H1 (cell line): ENCODE measurements at regions not wholly inside any gene's neighbourhood (a gene's known extent, or its start where the extent isn't known, plus 50 kb on each side); places are given as distances from the start of the nearest gene placed in this dataset.

Experiments
- CTCF ChIA-PET: fragments of 300-600 bp; sonication (Branson Sonifier 250); formaldehyde crosslinking; loops from one replicate; lab custom pipeline; 2021; ENCODE audit not compliant: partially characterized antibody; lab: Charles Lee
- POLR2A ChIA-PET: fragments of 300-600 bp; sonication (Branson Sonifier 250); formaldehyde crosslinking; loops from one replicate; lab custom pipeline; 2021; ENCODE audit warnings: inconsistent platforms; ENCODE audit not compliant: partially characterized antibody; lab: Charles Lee
- DNase-seq, 2 experiments: peaks; one replicate each; pipeline versions ENCODE4 v3.0.0 to v3.0.0-alpha.2; 2010 to 2022; ENCODE audit warnings: low spot score in 2 of 2, low read depth in 1 of 2, mixed read lengths in 1 of 2
- FAIRE-seq: peaks from 2 replicates; lab custom pipeline; 2011; peaks lifted over from hg19 to GRCh38; lab: Jason Lieb, UNC
- H2AFZ ChIP-seq: 2 replicates; pipeline ENCODE4 v1.8.1; 2012; ENCODE audit warnings: low read length, inconsistent platforms
- H2AK5ac ChIP-seq: 2 replicates; pipeline ENCODE4 v1.6.1; 2013; ENCODE audit warnings: low read depth, low read length
- H2BK120ac ChIP-seq: replicated peaks from 2 replicates; pipeline ENCODE3; 2013; ENCODE audit warnings: low read depth, low read length, inconsistent platforms
- H2BK12ac ChIP-seq: 2 replicates; pipeline ENCODE4 v1.6.1; 2013; ENCODE audit warnings: low read depth, low read length
- H2BK15ac ChIP-seq: 2 replicates; pipeline ENCODE4 v1.6.1; 2013; ENCODE audit warnings: low read length
- H2BK20ac ChIP-seq: 2 replicates; pipeline ENCODE4 v1.6.1; 2013; ENCODE audit warnings: low read length
- H2BK5ac ChIP-seq: 2 replicates; pipeline ENCODE4 v1.6.1; 2013; ENCODE audit warnings: low read depth, low read length
- H3K14ac ChIP-seq: 2 replicates; pipeline ENCODE4 v1.6.1; 2013; ENCODE audit warnings: inconsistent platforms; ENCODE audit not compliant: insufficient read length
- H3K18ac ChIP-seq: 2 replicates; pipeline ENCODE4 v1.6.1; 2013; ENCODE audit warnings: low read length; ENCODE audit errors: extremely low read depth
- H3K23ac ChIP-seq: 2 replicates; pipeline ENCODE4 v1.6.1; 2013; ENCODE audit warnings: inconsistent platforms; ENCODE audit not compliant: insufficient read length
- H3K23me2 ChIP-seq: 2 replicates; pipeline ENCODE4 v1.6.1; 2013; ENCODE audit warnings: low read depth, low read length
- H3K27ac ChIP-seq: 2 replicates; pipeline ENCODE4 v1.6.1; 2011; ENCODE audit warnings: low read depth, low read length, inconsistent platforms
- H3K27me3 ChIP-seq, 4 experiments: replicated peaks in 1 of 4; 1 replicate in 1 of 4; 2 replicates in 3 of 4; pipeline versions ENCODE4 v1.6.1 to v1.8.1; 2011 to 2013; ENCODE audit warnings: low read length in 3 of 4, mild to moderate bottlenecking in 3 of 4, inconsistent platforms in 2 of 4, mixed read lengths in 2 of 4, moderate library complexity in 1 of 4; ENCODE audit not compliant: control insufficient read depth in 3 of 4, insufficient read depth in 3 of 4; ENCODE audit errors: extremely low read depth in 1 of 4
- H3K36me3 ChIP-seq, 4 experiments: 2 replicates each; pipeline versions ENCODE4 v1.6.1 to v1.8.1; 2011 to 2013; ENCODE audit warnings: mild to moderate bottlenecking in 4 of 4, low read length in 3 of 4, moderate library complexity in 2 of 4, control low read depth in 1 of 4, inconsistent platforms in 1 of 4; ENCODE audit not compliant: insufficient read depth in 4 of 4, control insufficient read depth in 2 of 4
- H3K4ac ChIP-seq: replicated peaks from 2 replicates; pipeline ENCODE3; 2013; ENCODE audit warnings: low read length, low read depth, mixed read lengths, inconsistent platforms; ENCODE audit not compliant: insufficient read length
- H3K4me1 ChIP-seq, 4 experiments: replicated peaks in 1 of 4; 1 replicate in 1 of 4; 2 replicates in 3 of 4; pipeline versions ENCODE4 v1.6.1 to v1.8.1; 2011 to 2013; ENCODE audit warnings: low read length in 3 of 4, inconsistent platforms in 2 of 4, mixed read lengths in 1 of 4; ENCODE audit not compliant: insufficient read depth in 4 of 4, control insufficient read depth in 3 of 4
- H3K4me2 ChIP-seq, 2 experiments: 2 replicates each; pipeline versions ENCODE4 v1.6.1 to v1.8.1; 2011 to 2013; ENCODE audit warnings: low read depth in 2 of 2, low read length in 2 of 2, control low read depth in 1 of 2, inconsistent platforms in 1 of 2, mild to moderate bottlenecking in 1 of 2; ENCODE audit not compliant: insufficient read depth in 1 of 2
- H3K4me3 ChIP-seq, 4 experiments: fragments of 200-600, 300-600 bp in 1 of 4; sonication (generic), shearing (Covaris generic), sonication (Bioruptor Twin) in 1 of 4; 2 replicates each; pipeline versions ENCODE4 v1.5.1 to v1.8.1; 2011 to 2016; ENCODE audit warnings: low read length in 4 of 4, low read depth in 3 of 4, control low read depth in 2 of 4, inconsistent platforms in 2 of 4, mild to moderate bottlenecking in 2 of 4, mixed read lengths in 1 of 4, moderate library complexity in 1 of 4; ENCODE audit not compliant: insufficient read depth in 2 of 4; ENCODE audit errors: extremely low read depth in 1 of 4
- H3K56ac ChIP-seq: replicated peaks from 2 replicates; pipeline ENCODE3; 2013; ENCODE audit warnings: low read depth, mild to moderate bottlenecking, mixed read lengths, low read length, inconsistent platforms; ENCODE audit not compliant: insufficient read length
- H3K79me1 ChIP-seq: 2 replicates; pipeline ENCODE4 v1.6.1; 2013; ENCODE audit warnings: low read depth, low read length, control low read depth
- H3K79me2 ChIP-seq, 2 experiments: 2 replicates each; pipeline versions ENCODE4 v1.6.1 to v1.8.1; 2012 to 2013; ENCODE audit warnings: low read length in 2 of 2, mild to moderate bottlenecking in 2 of 2, inconsistent platforms in 1 of 2; ENCODE audit not compliant: insufficient read depth in 2 of 2, control insufficient read depth in 1 of 2
- H3K9ac ChIP-seq, 4 experiments: replicated peaks in 1 of 4; 1 replicate in 1 of 4; 2 replicates in 3 of 4; pipeline versions ENCODE4 v1.6.1 to v1.8.1; 2011 to 2013; ENCODE audit warnings: low read depth in 3 of 4, low read length in 3 of 4, control low read depth in 2 of 4, mild to moderate bottlenecking in 2 of 4, moderate library complexity in 2 of 4, inconsistent platforms in 1 of 4; ENCODE audit errors: extremely low read depth in 1 of 4
- H3K9me3 ChIP-seq, 2 experiments: 2 replicates each; pipeline versions ENCODE4 v1.6.1 to v1.8.1; 2012 to 2013; ENCODE audit warnings: mild to moderate bottlenecking in 2 of 2, moderate library complexity in 2 of 2, control low read depth in 1 of 2, inconsistent platforms in 1 of 2, low read depth in 1 of 2, low read length in 1 of 2, mixed read lengths in 1 of 2; ENCODE audit not compliant: insufficient read depth in 2 of 2
- H4K20me1 ChIP-seq, 2 experiments: replicated peaks in 1 of 2; 2 replicates each; pipeline versions ENCODE3 to v1.8.1; 2011 to 2013; ENCODE audit warnings: inconsistent platforms in 2 of 2, low read length in 2 of 2, mild to moderate bottlenecking in 1 of 2; ENCODE audit not compliant: insufficient read depth in 2 of 2, control insufficient read depth in 1 of 2
- H4K5ac ChIP-seq: 2 replicates; pipeline ENCODE4 v1.6.1; 2013; ENCODE audit warnings: low read length, low read depth, mixed read lengths, inconsistent platforms; ENCODE audit not compliant: insufficient read length
- H4K8ac ChIP-seq: 2 replicates; pipeline ENCODE4 v1.8.0; 2013; ENCODE audit warnings: mild to moderate bottlenecking, moderate library complexity, low read length, inconsistent platforms; ENCODE audit not compliant: insufficient read depth; ENCODE audit errors: extremely low read depth
- H4K91ac ChIP-seq: replicated peaks from 2 replicates; pipeline ENCODE3; 2013; ENCODE audit warnings: low read length, mixed read lengths, inconsistent platforms; ENCODE audit not compliant: insufficient read length
- CBX8 ChIP-seq: fragments of 300-800, 300-1000 bp; sonication (generic); IDR thresholded peaks from 2 replicates; pipeline ENCODE4 v1.7.1; 2016; ENCODE audit warnings: low read depth, low read length, borderline replicate concordance
- CTCF ChIP-seq, 3 experiments: IDR thresholded peaks; 1 replicate in 2 of 3; 2 replicates in 1 of 3; pipeline versions ENCODE4 v1.5.1 to v1.6.1; 2011; ENCODE audit warnings: low read length in 3 of 3, mild to moderate bottlenecking in 3 of 3, inconsistent platforms in 2 of 3, low read depth in 1 of 3, moderate library complexity in 1 of 3; ENCODE audit not compliant: insufficient read depth in 1 of 3; ENCODE audit errors: control extremely low read depth in 1 of 3
- EGR1 ChIP-seq: IDR thresholded peaks from 2 replicates; pipeline ENCODE4 v1.6.1; 2011; ENCODE audit warnings: low read depth, low read length, borderline replicate concordance
- GTF2F1 ChIP-seq: IDR thresholded peaks from 2 replicates; pipeline ENCODE4 v1.6.1; 2012; ENCODE audit warnings: low read depth, low read length, improper control_type of control experiment, borderline replicate concordance
- POU5F1 ChIP-seq: IDR thresholded peaks from 2 replicates; pipeline ENCODE4 v1.6.1; 2011; ENCODE audit warnings: low read depth, mild to moderate bottlenecking, low read length, moderate library complexity
- SP2 ChIP-seq: IDR thresholded peaks from 2 replicates; pipeline ENCODE4 v1.6.1; 2012; ENCODE audit warnings: mild to moderate bottlenecking, low read length, inconsistent platforms
- SUZ12 ChIP-seq: fragments of 200-600 bp; sonication (generic); IDR thresholded peaks from 2 replicates; pipeline ENCODE4 v1.6.1; 2012; ENCODE audit warnings: mild to moderate bottlenecking, inconsistent platforms, low read length, moderate library complexity, mixed read lengths
- TAF7 ChIP-seq: optimal IDR thresholded peaks from 2 replicates; pipeline ENCODE3; 2011; ENCODE audit warnings: low read depth, mild to moderate bottlenecking, inconsistent platforms, low read length, moderate library complexity, borderline replicate concordance
- TCF12 ChIP-seq: IDR thresholded peaks from 2 replicates; pipeline ENCODE4 v1.6.1; 2011; ENCODE audit warnings: low read depth, mild to moderate bottlenecking, low read length
- ZNF274 ChIP-seq: IDR thresholded peaks from 2 replicates; pipeline ENCODE4 v1.7.0; 2012; ENCODE audit warnings: low read length, borderline replicate concordance; ENCODE audit errors: extremely low read depth
- WGBS, 2 experiments: shearing (Covaris generic) in 1 of 2; methylation state at CpG; one replicate each; pipeline versions ENCODE4 v1.1.6 to v1.1.7; 2013 to 2015; ENCODE audit warnings: low lambda C conversion rate in 2 of 2, mixed read lengths in 2 of 2, inconsistent platforms in 1 of 2, low coverage in 1 of 2, missing lambda C conversion rate in 1 of 2; ENCODE audit not compliant: insufficient replicate concordance in 2 of 2, insufficient coverage in 1 of 2, insufficient read length in 1 of 2; ENCODE audit errors: extremely low coverage in 1 of 2, missing lambda C conversion rate in 1 of 2; 5-methylcytosine and 5-hydroxymethylcytosine counted together

GRCh38 chr7:121500360-121501058 lies 104.4 kb upstream of the FAM3C start:
- TF ChIP-seq TAF7 (no peak), EGR1 (no peak), CBX8 (no peak), GTF2F1 (no peak), ZNF274 (no peak), TCF12 (no peak), CTCF (IDR thresholded peaks at IDR 0.05; ENCODE audit: control extremely low read depth in 1 of 3, insufficient read depth in 1 of 3, low read depth in 1 of 3, low read length in 3 of 3) (no peak), SUZ12 (no peak), SP2 (no peak), POU5F1 (no peak)
- Histone ChIP-seq H3K9ac (no peak overlapping the region), H3K36me3 (peaks cover 0 to 4% (median 0%) of the 10 kb centered on the region in 4 experiments; a peak in 2 of 8 replicates), H2BK120ac (no peak overlapping the region), H3K14ac (no peak overlapping the region), H3K4ac (no peak overlapping the region), H3K27me3 (no peaks in the 10 kb centered on the region), H4K20me1 (no peaks in the 10 kb centered on the region), H3K56ac (no peak overlapping the region), H3K9me3 (peaks cover 0 to 3% of the 10 kb centered on the region in 2 experiments; a peak in 2 of 4 replicates), H2BK5ac (no peak overlapping the region), H3K4me3 (no peak overlapping the region), H3K23ac (no peak overlapping the region), H3K79me1 (no peaks in the 10 kb centered on the region), H4K8ac (no peak overlapping the region), H2AFZ (no peak overlapping the region), H3K18ac (no peak overlapping the region), H4K91ac (no peak overlapping the region), H3K79me2 (no peaks in the 10 kb centered on the region), H3K23me2 (no peaks in the 10 kb centered on the region), H2AK5ac (no peak overlapping the region), H2BK12ac (no peak overlapping the region), H3K4me2 (no peak overlapping the region), H2BK15ac (no peak overlapping the region), H4K5ac (no peak overlapping the region), H2BK20ac (no peak overlapping the region), H3K4me1 (peaks cover 0 to 4% (median 0%) of the 10 kb centered on the region in 4 experiments; a peak in 2 of 7 replicates), H3K27ac (no peak overlapping the region)
- DNase-seq (no peak), FAIRE-seq (no peak)
- ChIA-PET POLR2A (no interaction called here), CTCF (interaction anchor here (0.8 to 1.1 kb wide), 2 partner anchors 8 to 106 kb away, joined by 3 read pairs; no protein-coding TSS in a partner anchor)
- 94% methylated on average over 2 of the region's 2 CpGs; no CpG with 5 or more reads in 1 of the 2 experiments for WGBS, 2 experiments
